Neuronal stem cell (in vitro differentiated cells): ENCODE measurements at regions not wholly inside any gene's neighbourhood (a gene's known extent, or its start where the extent isn't known, plus 50 kb on each side); places are given as distances from the start of the nearest gene placed in this dataset.

Experiments used
- DNase-seq: peaks from one replicate; pipeline ENCODE4 v3.0.0-alpha.2; 2013; ENCODE audit warnings: low spot score
- H2AFZ ChIP-seq: one replicate; pipeline ENCODE4 v1.6.1; 2013; ENCODE audit warnings: mild to moderate bottlenecking, low read length, inconsistent platforms
- H2AK5ac ChIP-seq: 2 replicates; pipeline ENCODE4 v1.6.1; 2013; ENCODE audit warnings: low read depth, mild to moderate bottlenecking, inconsistent platforms, low read length, moderate library complexity, mixed read lengths
- H2BK120ac ChIP-seq: 2 replicates; pipeline ENCODE4 v1.6.1; 2013; ENCODE audit warnings: low read depth, mild to moderate bottlenecking, inconsistent platforms, low read length, moderate library complexity, mixed read lengths
- H2BK12ac ChIP-seq: one replicate; pipeline ENCODE4 v1.6.1; 2013; ENCODE audit warnings: low read length, inconsistent platforms
- H2BK15ac ChIP-seq: 2 replicates; pipeline ENCODE4 v1.6.1; 2013; ENCODE audit warnings: mild to moderate bottlenecking, low read length, inconsistent platforms, mixed read lengths
- H2BK5ac ChIP-seq: one replicate; pipeline ENCODE4 v1.6.1; 2013; ENCODE audit warnings: inconsistent platforms, mild to moderate bottlenecking, low read length, moderate library complexity
- H3K14ac ChIP-seq: one replicate; pipeline ENCODE4 v1.6.1; 2013; ENCODE audit warnings: low read length, inconsistent platforms
- H3K18ac ChIP-seq: 2 replicates; pipeline ENCODE4 v1.6.1; 2013; ENCODE audit warnings: low read length, inconsistent platforms
- H3K23ac ChIP-seq: 2 replicates; pipeline ENCODE4 v1.6.1; 2013; ENCODE audit warnings: low read depth, mild to moderate bottlenecking, mixed read lengths, low read length, inconsistent platforms; ENCODE audit not compliant: poor library complexity
- H3K27ac ChIP-seq: replicated peaks from 3 replicates; pipeline ENCODE4 v1.5.1; 2013; ENCODE audit warnings: low read length, inconsistent platforms
- H3K27me3 ChIP-seq, 3 experiments: 2 replicates each; pipeline ENCODE4 v1.6.1; 2013; ENCODE audit warnings: low read length in 3 of 3, mild to moderate bottlenecking in 2 of 3, inconsistent platforms in 1 of 3, low read depth in 1 of 3, mixed read lengths in 1 of 3, moderate library complexity in 1 of 3; ENCODE audit not compliant: control insufficient read depth in 3 of 3, insufficient read depth in 3 of 3
- H3K36me3 ChIP-seq, 2 donors: replicated peaks in 1 of 2; 2 replicates each; pipeline ENCODE4 v1.6.1; 2013; ENCODE audit warnings: low read length in 2 of 2; ENCODE audit not compliant: control insufficient read depth in 2 of 2, insufficient read depth in 2 of 2
- H3K4ac ChIP-seq: 2 replicates; pipeline ENCODE4 v1.6.1; 2013; ENCODE audit warnings: inconsistent platforms, mild to moderate bottlenecking, low read length, moderate library complexity
- H3K4me1 ChIP-seq, 2 donors: 1 replicate in 1 of 2; 2 replicates in 1 of 2; pipeline ENCODE4 v1.6.1; 2013; ENCODE audit warnings: low read length in 2 of 2, low read depth in 1 of 2; ENCODE audit not compliant: control insufficient read depth in 2 of 2, insufficient read depth in 1 of 2
- H3K4me2 ChIP-seq: one replicate; pipeline ENCODE4 v1.6.1; 2013; ENCODE audit warnings: mild to moderate bottlenecking, low read length, inconsistent platforms; ENCODE audit not compliant: insufficient read depth, poor library complexity, severe bottlenecking
- H3K4me3 ChIP-seq, 2 donors: 2 replicates each; pipeline ENCODE4 v1.5.1; 2013; ENCODE audit warnings: low read length in 2 of 2, mild to moderate bottlenecking in 2 of 2, inconsistent platforms in 1 of 2, moderate library complexity in 1 of 2
- H3K79me1 ChIP-seq: one replicate; pipeline ENCODE4 v1.6.1; 2013; ENCODE audit warnings: low read depth, mild to moderate bottlenecking, inconsistent platforms, low read length, moderate library complexity
- H3K9ac ChIP-seq: one replicate; pipeline ENCODE4 v1.6.1; 2013; ENCODE audit warnings: mild to moderate bottlenecking, low read depth, low read length, inconsistent platforms; ENCODE audit not compliant: poor library complexity
- H3K9me3 ChIP-seq, 2 donors: replicated peaks in 1 of 2; 2 replicates each; pipeline versions ENCODE3 to v1.6.1; 2013; ENCODE audit warnings: low read length in 2 of 2, mild to moderate bottlenecking in 2 of 2, inconsistent platforms in 1 of 2, low read depth in 1 of 2, mixed read lengths in 1 of 2, moderate library complexity in 1 of 2; ENCODE audit not compliant: control insufficient read depth in 2 of 2, insufficient read depth in 1 of 2
- H4K8ac ChIP-seq: one replicate; pipeline ENCODE4 v1.6.1; 2013; ENCODE audit warnings: low read depth, mild to moderate bottlenecking, inconsistent platforms, low read length, moderate library complexity
- H4K91ac ChIP-seq: one replicate; pipeline ENCODE4 v1.6.1; 2013; ENCODE audit warnings: low read length, low read depth, mild to moderate bottlenecking, inconsistent platforms; ENCODE audit not compliant: poor library complexity
- WGBS, 2 donors: extraction: QIAGEN DNeasy Blood & Tissue Kit; methylation state at CpG; one replicate each; pipeline ENCODE4 v1.1.7; 2013; ENCODE audit warnings: missing lambda C conversion rate in 2 of 2, mixed read lengths in 1 of 2; ENCODE audit not compliant: insufficient read length in 2 of 2, insufficient replicate concordance in 1 of 2; ENCODE audit errors: extremely low coverage in 2 of 2; 5-methylcytosine and 5-hydroxymethylcytosine counted together

GRCh38 chr16:61289141-61289540 is 747.1 kb downstream of the CDH8 start:
- Histone ChIP-seq H3K27ac (no peak overlapping the region), H3K4ac (no peak overlapping the region), H3K4me2 (no peak overlapping the region), H3K27me3 (no peaks in the 10 kb centered on the region), H4K91ac (no peak overlapping the region), H3K4me3 (no peak overlapping the region), H2AFZ (peak overlapping the region; percentile 79), H3K9me3 (no peaks in the 10 kb centered on the region), H2BK120ac (no peak overlapping the region), H2AK5ac (no peak overlapping the region), H3K4me1 (no peaks in the 10 kb centered on the region), H3K79me1 (no peaks in the 10 kb centered on the region), H2BK12ac (no peak overlapping the region), H2BK5ac (no peak overlapping the region), H3K23ac (no peak overlapping the region), H3K9ac (no peak overlapping the region), H4K8ac (no peak overlapping the region), H3K36me3 (no peaks in the 10 kb centered on the region), H3K14ac (no peak overlapping the region), H2BK15ac (no peak overlapping the region), H3K18ac (no peak overlapping the region)
- no peak for DNase-seq
- no CpG with 5 or more reads among the region's 2 CpGs for WGBS, 2 donors

- H3K4me1 ChIP-seq, result peaks cover 0 to 8% of the 10 kb centered on the region in 2 donors
- H2AK5ac ChIP-seq, result no peak overlapping the region
- no peak overlapping the region for H3K4me3 ChIP-seq
- no peak overlapping the region for H2BK15ac ChIP-seq
- no peak overlapping the region for H2AFZ ChIP-seq
- H3K9me3 ChIP-seq, result peaks cover 0 to 10% of the 10 kb centered on the region in 2 donors
- no peak overlapping the region for H2BK5ac ChIP-seq
- no peaks in the 10 kb centered on the region for H3K27me3 ChIP-seq
- H3K23ac ChIP-seq, result no peak overlapping the region
- no peak overlapping the region for H3K4me2 ChIP-seq
- H3K27ac ChIP-seq, result no peak overlapping the region
- no peak overlapping the region for H4K91ac ChIP-seq
- H2BK120ac ChIP-seq, result no peak overlapping the region
- no peaks in the 10 kb centered on the region for H3K79me1 ChIP-seq
- no peak overlapping the region for H2BK12ac ChIP-seq
- WGBS, 2 donors, result no CpG with 5 or more reads among the region's 2 CpGs
- no peak overlapping the region for H3K18ac ChIP-seq
- H3K36me3 ChIP-seq, result no peaks in the 10 kb centered on the region
- no peak for DNase-seq
- no peak overlapping the region for H3K4ac ChIP-seq
- no peak overlapping the region for H4K8ac ChIP-seq
- no peak overlapping the region for H3K9ac ChIP-seq
- H3K14ac ChIP-seq, result no peak overlapping the region
Observed at GRCh38 chr16:61277849-61278248, 758.4 kb downstream of the CDH8 start.

GRCh38 chr16:61274211-61274610 is 762.0 kb downstream of the CDH8 start:
- H2BK15ac ChIP-seq, result no peak overlapping the region
- no peak overlapping the region for H3K27ac ChIP-seq
- no peak overlapping the region for H3K4ac ChIP-seq
- H2BK5ac ChIP-seq, result no peak overlapping the region
- no peaks in the 10 kb centered on the region for H3K27me3 ChIP-seq
- no peak overlapping the region for H3K4me3 ChIP-seq
- no peak overlapping the region for H2BK12ac ChIP-seq
- DNase-seq, result no peak
- H4K91ac ChIP-seq, result no peak overlapping the region
- peak overlapping the region; percentile 15 for H3K18ac ChIP-seq
- H3K36me3 ChIP-seq, result no peaks in the 10 kb centered on the region
- no peak overlapping the region for H3K14ac ChIP-seq
- peaks cover 0 to 10% of the 10 kb centered on the region in 2 donors for H3K9me3 ChIP-seq
- no peak overlapping the region for H4K8ac ChIP-seq
- no peak overlapping the region for H3K4me2 ChIP-seq
- no CpG with 5 or more reads among the region's 5 CpGs for WGBS, 2 donors
- no peaks in the 10 kb centered on the region for H3K79me1 ChIP-seq
- H3K9ac ChIP-seq, result no peak overlapping the region
- H2BK120ac ChIP-seq, result no peak overlapping the region
- peaks cover 0 to 8% of the 10 kb centered on the region in 2 donors for H3K4me1 ChIP-seq
- H3K23ac ChIP-seq, result no peak overlapping the region
- H2AK5ac ChIP-seq, result no peak overlapping the region
- H2AFZ ChIP-seq, result no peak overlapping the region

GRCh38 chr16:61270726-61271125 is 765.5 kb downstream of the CDH8 start:
- no peak overlapping the region for H2BK120ac ChIP-seq
- no peak overlapping the region for H3K4me3 ChIP-seq
- H3K27ac ChIP-seq, result no peak overlapping the region
- H4K91ac ChIP-seq, result no peak overlapping the region
- no peaks in the 10 kb centered on the region for H3K4me1 ChIP-seq
- H3K36me3 ChIP-seq, result no peaks in the 10 kb centered on the region
- H3K27me3 ChIP-seq, result no peaks in the 10 kb centered on the region
- H3K14ac ChIP-seq, result no peak overlapping the region
- H3K9me3 ChIP-seq, result peaks cover 0 to 5% of the 10 kb centered on the region in 2 donors
- H2BK5ac ChIP-seq, result no peak overlapping the region
- H2BK15ac ChIP-seq, result no peak overlapping the region
- H3K79me1 ChIP-seq, result no peaks in the 10 kb centered on the region
- H3K4me2 ChIP-seq, result no peak overlapping the region
- no peak overlapping the region for H4K8ac ChIP-seq
- no peak for DNase-seq
- H3K23ac ChIP-seq, result no peak overlapping the region
- H2AFZ ChIP-seq, result no peak overlapping the region
- no peak overlapping the region for H3K4ac ChIP-seq
- no peak overlapping the region for H3K18ac ChIP-seq
- no peak overlapping the region for H2BK12ac ChIP-seq
- no peak overlapping the region for H2AK5ac ChIP-seq
- no peak overlapping the region for H3K9ac ChIP-seq
